ENCODE measurements at regions not wholly inside any gene's neighbourhood (a gene's known extent, or its start where the extent isn't known, plus 50 kb on each side); places are given as distances from the start of the nearest gene placed in this dataset.

GRCh38 chr14:65926504-65926903 lies 514.0 kb downstream of the FUT8 start:
- no peak for DNase-seq
- intact Hi-C loops (cut with DNase I; ENCODE audit: low total_unique reads): no loop called here
- Histone ChIP-seq H3K9me3 (no peaks in the 10 kb centered on the region), H3K27me3 (no peaks in the 10 kb centered on the region), H3K27ac (no peak overlapping the region), H3K4me3 (no peak overlapping the region), H3K4me1 (no peaks in the 10 kb centered on the region), H3K36me3 (no peaks in the 10 kb centered on the region)
- TF ChIP-seq POLR2A (IDR thresholded peaks at IDR 0.05) (no peak), CTCF (IDR thresholded peaks at IDR 0.05) (no peak)

GRCh38 chr14:65926935-65927700 lies 514.6 kb downstream of the FUT8 start:
- no peak overlapping the region for H3K27ac ChIP-seq
- no peak for TF ChIP-seq POLR2A (IDR thresholded peaks at IDR 0.05)
- no peak for TF ChIP-seq CTCF (IDR thresholded peaks at IDR 0.05)
- DNase-seq: no peak
- no peaks in the 10 kb centered on the region for H3K27me3 ChIP-seq
- H3K9me3 ChIP-seq: no peaks in the 10 kb centered on the region
- H3K4me3 ChIP-seq: no peak overlapping the region
- intact Hi-C loops (cut with DNase I; ENCODE audit: low total_unique reads): no loop called here
- no peaks in the 10 kb centered on the region for H3K36me3 ChIP-seq
- no peaks in the 10 kb centered on the region for H3K4me1 ChIP-seq

- Histone ChIP-seq H3K4me3 (no peak overlapping the region), H3K27me3 (no peaks in the 10 kb centered on the region), H3K9me3 (no peaks in the 10 kb centered on the region), H3K36me3 (no peaks in the 10 kb centered on the region), H3K27ac (no peak overlapping the region), H3K4me1 (no peaks in the 10 kb centered on the region)
- intact Hi-C loops (cut with DNase I; ENCODE audit: low total_unique reads): no loop called here
- no peak for TF ChIP-seq POLR2A (IDR thresholded peaks at IDR 0.05)
- TF ChIP-seq CTCF (IDR thresholded peaks at IDR 0.05): no peak
- no peak for DNase-seq
Observed at GRCh38 chr14:65927931-65928356, 515.4 kb downstream of the FUT8 start.

GRCh38 chr14:65928995-65929394 lies 516.5 kb downstream of the FUT8 start:
- intact Hi-C loops (cut with DNase I; ENCODE audit: low total_unique reads): no loop called here
- DNase-seq: no peak

More at GRCh38 chr14:65928995-65929394, 516.5 kb downstream of the FUT8 start:
- TF ChIP-seq CTCF (IDR thresholded peaks at IDR 0.05) (no peak), POLR2A (IDR thresholded peaks at IDR 0.05) (no peak)
- H3K27me3 ChIP-seq: no peaks in the 10 kb centered on the region
- no peaks in the 10 kb centered on the region for H3K9me3 ChIP-seq
- no peak overlapping the region for H3K4me3 ChIP-seq
- no peaks in the 10 kb centered on the region for H3K36me3 ChIP-seq
- H3K27ac ChIP-seq: no peak overlapping the region
- H3K4me1 ChIP-seq: no peaks in the 10 kb centered on the region

All from uterus (tissue), 3 donors.